ENCODE measurements at regions not wholly inside any gene's neighbourhood (a gene's known extent, or its start where the extent isn't known, plus 50 kb on each side); places are given as distances from the start of the nearest gene placed in this dataset.
"Not testable (repeated sequence)": the region's sequence is repeated elsewhere in the genome, so short reads cannot be mapped to it uniquely, and the experiment has no call there.

DNA sequence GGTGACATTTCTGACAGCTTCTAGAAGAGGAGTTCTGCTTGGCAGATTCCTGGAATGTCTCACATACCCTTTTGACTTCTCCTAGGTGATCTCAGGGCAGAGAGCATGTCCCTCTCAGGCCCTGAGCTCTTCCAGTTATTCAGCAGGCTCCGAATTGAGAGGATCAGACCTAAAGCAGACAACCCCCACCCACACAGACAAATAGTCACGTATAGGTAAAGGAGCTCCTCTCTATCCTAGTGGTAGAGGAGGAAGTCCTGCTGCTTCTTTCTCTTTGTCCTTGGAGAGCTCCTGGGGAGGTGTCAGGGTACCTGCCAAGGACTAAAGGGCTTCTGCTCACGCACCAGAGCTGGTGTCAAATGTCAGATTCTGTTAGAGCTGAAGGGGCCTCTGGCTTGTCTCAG, 128.1 kb downstream of the IER5 start:
- H3K36me3 Mint-ChIP-seq (ENCODE audit: low read depth), result no peaks in the 10 kb centered on the region
- no peaks in the 10 kb centered on the region for H3K9me3 Mint-ChIP-seq
- no peak overlapping the region for H3K4me3 Mint-ChIP-seq
- peaks cover 12% of the 10 kb centered on the region for H3K27me3 Mint-ChIP-seq
- no peak for DNase-seq
- POLR2A ChIA-PET, result no interaction called here
- H3K27ac Mint-ChIP-seq, result no peak overlapping the region
- CTCF ChIA-PET, result interaction anchor here (0.5 kb wide), 1 partner anchor 104 kb away, joined by 3 read pairs; no protein-coding TSS in a partner anchor
- no peaks in the 10 kb centered on the region for H3K4me1 Mint-ChIP-seq

DNA sequence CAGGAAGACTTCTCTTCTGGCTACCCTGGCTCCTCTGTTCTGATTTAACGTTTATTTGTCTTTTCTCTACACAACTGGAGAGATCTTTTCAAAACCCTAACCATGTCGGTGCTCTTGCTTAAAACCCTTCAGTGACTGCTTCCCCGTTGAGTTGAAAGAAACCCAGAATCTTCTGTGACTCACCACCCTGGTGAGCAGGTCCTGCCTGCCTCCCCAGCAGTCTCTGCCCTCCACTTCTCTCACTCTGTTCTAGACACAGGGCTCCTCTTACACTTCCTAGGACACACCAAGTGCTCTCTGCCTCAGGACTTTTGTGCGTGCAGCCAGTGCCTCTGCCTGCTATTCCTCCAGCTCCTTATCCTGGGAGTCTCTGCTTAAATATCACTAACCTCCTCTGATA, 131.4 kb downstream of the IER5 start:
- DNase-seq, result no peak
- H3K36me3 Mint-ChIP-seq (ENCODE audit: low read depth), result no peaks in the 10 kb centered on the region
- ChIA-PET POLR2A (no interaction called here), CTCF (no interaction called here)
- peaks cover 5% of the 10 kb centered on the region for H3K9me3 Mint-ChIP-seq
- H3K27me3 Mint-ChIP-seq, result no peaks in the 10 kb centered on the region
- H3K4me1 Mint-ChIP-seq, result no peaks in the 10 kb centered on the region
- H3K4me3 Mint-ChIP-seq, result no peak overlapping the region
- no peak overlapping the region for H3K27ac Mint-ChIP-seq

DNA sequence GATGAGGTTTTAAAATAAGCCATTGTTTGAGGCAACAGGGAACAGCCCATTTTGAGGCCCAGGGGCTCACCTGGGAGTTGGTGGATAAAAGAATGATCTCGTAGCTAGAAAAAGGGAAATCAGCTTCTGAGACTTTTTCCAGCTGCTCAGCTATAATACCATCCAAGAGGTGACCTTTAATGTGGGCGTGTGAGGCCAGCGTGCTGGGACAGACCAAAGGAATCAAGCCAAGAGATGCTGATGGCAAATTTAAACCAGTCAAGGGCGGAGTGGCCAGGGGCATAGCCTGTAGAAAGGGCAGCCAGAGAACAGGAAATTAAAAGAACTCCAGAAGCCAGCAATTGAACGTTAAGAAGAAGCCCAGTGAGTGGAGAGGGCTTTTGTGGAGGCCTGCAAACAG, 132.6 kb downstream of the IER5 start:
- Mint-ChIP-seq H3K9me3 (peaks cover 5% of the 10 kb centered on the region), H3K36me3 (ENCODE audit: low read depth) (no peaks in the 10 kb centered on the region), H3K4me3 (no peak overlapping the region), H3K27me3 (no peaks in the 10 kb centered on the region), H3K4me1 (no peaks in the 10 kb centered on the region), H3K27ac (no peak overlapping the region)
- POLR2A ChIA-PET, result no interaction called here
- DNase-seq, result no peak
- CTCF ChIA-PET, result no interaction called here

DNA sequence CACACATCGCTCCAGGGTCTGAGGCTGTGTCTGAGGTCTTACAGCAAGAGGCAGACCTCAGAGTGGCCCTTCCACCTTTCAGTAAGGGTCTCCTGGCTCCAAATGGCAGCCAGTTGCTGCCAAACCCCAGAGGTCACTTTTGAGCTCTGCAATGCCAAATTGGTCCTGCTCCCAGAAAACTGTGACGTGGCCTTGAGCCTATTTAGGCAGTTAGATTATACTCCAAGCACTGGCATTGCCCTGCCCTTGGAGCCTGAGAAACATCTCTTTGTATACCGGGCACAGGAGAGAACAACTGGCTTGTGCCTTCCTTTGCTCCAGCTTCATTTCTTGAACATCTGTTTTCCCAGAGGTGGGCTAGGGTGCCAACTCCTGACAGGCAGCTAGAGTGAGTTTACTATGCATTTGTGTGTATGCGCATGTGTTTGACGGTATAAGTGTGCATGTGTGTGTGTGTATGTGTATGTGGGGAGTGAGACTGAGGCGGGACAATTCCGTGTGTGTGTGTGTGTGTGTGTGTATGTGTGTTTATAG, 134.5 kb downstream of the IER5 start:
- CTCF ChIA-PET, result no interaction called here
- H3K27ac Mint-ChIP-seq, result no peak overlapping the region

DNA sequence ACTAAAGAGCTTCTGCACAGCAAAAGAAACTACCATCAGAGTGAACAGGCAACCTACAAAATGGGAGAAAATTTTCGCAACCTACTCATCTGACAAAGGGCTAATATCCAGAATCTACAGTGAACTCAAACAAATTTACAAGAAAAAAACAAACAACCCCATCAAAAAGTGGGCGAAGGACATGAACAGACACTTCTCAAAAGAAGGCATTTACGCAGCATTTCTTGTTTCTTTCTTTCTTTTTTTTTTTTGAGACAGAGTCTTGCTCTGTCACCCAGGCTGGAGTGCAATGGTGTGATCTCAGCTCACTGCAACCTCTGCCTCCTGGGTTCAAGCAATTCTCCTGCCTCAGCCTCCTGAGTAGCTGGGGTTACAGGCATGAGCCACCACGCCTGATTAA, 138.2 kb downstream of the IER5 start:
- POLR2A ChIA-PET; H3K4me1 Mint-ChIP-seq; H3K36me3 Mint-ChIP-seq (ENCODE audit: low read depth); CTCF ChIA-PET; H3K27me3 Mint-ChIP-seq; H3K27ac Mint-ChIP-seq; H3K4me3 Mint-ChIP-seq; DNase-seq: not testable (repeated sequence)
- H3K9me3 Mint-ChIP-seq, result peaks cover 11% of the 10 kb centered on the region

More for the DNA sequence above, 134.5 kb downstream of the IER5 start:
- H3K4me1 Mint-ChIP-seq, result no peaks in the 10 kb centered on the region
- H3K36me3 Mint-ChIP-seq (ENCODE audit: low read depth), result no peaks in the 10 kb centered on the region
- H3K4me3 Mint-ChIP-seq, result no peak overlapping the region
- peaks cover 11% of the 10 kb centered on the region for H3K9me3 Mint-ChIP-seq
- no peaks in the 10 kb centered on the region for H3K27me3 Mint-ChIP-seq
- no peak for DNase-seq
- POLR2A ChIA-PET, result interaction anchor here (0.7 kb wide), 1 partner anchor 43 kb away, joined by 3 read pairs; no protein-coding TSS in a partner anchor

DNA sequence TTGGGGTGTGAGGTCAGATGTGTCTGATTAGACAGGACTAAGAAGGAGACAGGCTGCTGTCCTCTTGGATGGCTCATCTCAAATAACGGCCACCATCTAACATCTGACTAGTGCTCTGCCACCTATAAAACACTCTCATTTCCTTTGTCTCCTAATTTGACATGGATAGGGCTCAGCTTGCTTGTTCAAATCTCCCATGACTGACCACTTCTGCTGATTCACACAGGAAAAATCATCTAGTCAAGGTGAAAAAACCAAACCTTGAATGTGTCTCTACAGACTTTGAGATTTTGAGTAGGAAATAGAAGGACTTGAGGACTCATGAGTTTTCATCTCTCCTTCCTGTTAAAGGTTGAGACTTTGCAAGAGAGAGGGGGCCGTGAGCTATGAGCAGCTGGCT, 150.6 kb downstream of the IER5 start:
- no peak for DNase-seq
- Mint-ChIP-seq H3K4me1 (no peaks in the 10 kb centered on the region), H3K9me3 (no peaks in the 10 kb centered on the region), H3K27me3 (peaks cover 2% of the 10 kb centered on the region), H3K36me3 (ENCODE audit: low read depth) (no peaks in the 10 kb centered on the region), H3K27ac (no peak overlapping the region), H3K4me3 (no peak overlapping the region)
- ChIA-PET CTCF (interaction anchor here (1.3 kb wide), 1 partner anchor 25 kb away, joined by 3 read pairs; no protein-coding TSS in a partner anchor), POLR2A (no interaction called here)

DNA sequence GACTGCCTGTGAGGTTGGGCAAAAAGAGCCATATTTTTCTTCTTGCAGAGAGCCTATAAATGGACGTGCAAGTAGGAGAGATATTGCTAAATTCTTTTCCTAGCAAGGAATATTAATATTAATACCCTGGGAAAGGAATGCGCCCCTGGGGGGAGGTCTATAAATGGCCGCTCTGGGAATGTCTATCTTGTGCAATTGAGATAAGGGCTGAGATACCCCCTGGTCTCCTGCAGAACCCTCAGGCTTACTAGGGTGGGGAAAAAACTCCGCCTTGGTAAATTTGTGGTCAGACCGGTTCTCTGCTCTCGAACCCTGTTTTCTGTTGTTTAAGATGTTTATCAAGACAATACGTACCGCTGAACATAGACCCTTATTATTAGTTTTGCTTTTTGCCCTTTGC, 157.8 kb downstream of the IER5 start:
- H3K27me3 Mint-ChIP-seq; CTCF ChIA-PET; H3K4me1 Mint-ChIP-seq; DNase-seq; H3K36me3 Mint-ChIP-seq (ENCODE audit: low read depth); H3K27ac Mint-ChIP-seq; POLR2A ChIA-PET; H3K4me3 Mint-ChIP-seq: not testable (repeated sequence)
- H3K9me3 Mint-ChIP-seq, result peaks cover 14% of the 10 kb centered on the region

DNA sequence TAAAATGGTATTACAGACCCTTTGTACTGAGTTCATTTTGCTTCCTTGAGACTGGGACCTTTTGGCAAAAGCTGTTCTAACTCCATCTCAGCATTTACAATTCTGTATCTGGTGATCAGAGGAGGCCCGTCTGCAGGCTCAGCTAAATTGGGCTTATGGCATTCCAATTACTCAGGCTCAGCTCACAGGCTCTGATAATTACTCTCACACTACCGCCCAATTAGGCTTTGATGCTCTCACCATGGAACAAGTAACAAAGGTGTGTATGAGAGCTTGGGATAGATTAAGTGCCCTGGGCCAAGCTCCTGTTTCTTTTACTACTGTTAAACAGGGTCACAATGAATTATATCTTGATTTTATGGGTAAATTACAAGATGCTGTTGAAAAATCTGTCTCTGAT, 159.9 kb downstream of the IER5 start:
- H3K4me3 Mint-ChIP-seq; H3K27ac Mint-ChIP-seq; POLR2A ChIA-PET; H3K36me3 Mint-ChIP-seq (ENCODE audit: low read depth); DNase-seq; CTCF ChIA-PET; H3K4me1 Mint-ChIP-seq; H3K27me3 Mint-ChIP-seq: not testable (repeated sequence)
- H3K9me3 Mint-ChIP-seq, result peaks cover 14% of the 10 kb centered on the region

DNA sequence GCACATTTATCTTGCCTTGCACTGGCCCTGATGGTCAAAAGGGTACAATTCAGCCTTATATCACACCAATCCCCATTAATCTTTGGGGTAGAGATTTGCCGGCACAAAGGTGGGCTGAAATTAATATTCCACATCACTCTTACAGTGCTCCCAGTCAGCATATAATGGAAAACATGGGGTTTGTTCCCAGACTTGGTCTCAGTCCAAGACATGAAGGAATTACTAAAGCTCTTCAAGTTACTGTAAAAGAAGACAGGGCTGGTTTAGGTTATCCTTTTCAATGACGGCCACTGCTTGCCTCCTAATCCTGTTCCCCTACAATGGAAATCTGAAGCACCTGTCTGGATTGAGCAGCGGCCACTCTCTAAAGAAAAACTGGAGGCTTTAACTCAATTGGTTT, 160.7 kb downstream of the IER5 start:
- Mint-ChIP-seq H3K4me3 (no peak overlapping the region), H3K36me3 (ENCODE audit: low read depth) (no peaks in the 10 kb centered on the region), H3K27me3 (peaks cover 2% of the 10 kb centered on the region), H3K9me3 (peaks cover 17% of the 10 kb centered on the region), H3K4me1 (no peaks in the 10 kb centered on the region), H3K27ac (no peak overlapping the region)
- ChIA-PET POLR2A (no interaction called here), CTCF (no interaction called here)
- DNase-seq, result no peak

DNA sequence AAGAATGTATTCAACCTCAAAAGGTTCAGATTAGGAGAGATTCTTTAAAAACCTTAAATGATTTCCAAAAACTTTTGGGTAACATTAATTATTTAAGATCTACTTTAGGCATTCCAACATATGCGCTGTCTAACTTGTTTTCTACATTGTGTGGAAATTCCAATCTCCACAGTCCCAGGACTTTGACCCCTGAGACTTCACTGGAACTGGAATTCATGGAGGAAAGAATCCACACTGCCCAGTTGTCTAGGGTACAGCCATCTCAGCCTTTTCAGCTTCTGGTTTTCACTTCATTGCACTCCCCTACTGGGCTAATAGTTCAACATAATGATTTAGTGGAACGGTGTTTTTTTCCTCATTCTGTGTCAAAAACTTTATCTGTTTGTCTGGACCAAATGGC, 161.5 kb downstream of the IER5 start:
- CTCF ChIA-PET, result no interaction called here
- Mint-ChIP-seq H3K9me3 (peaks cover 22% of the 10 kb centered on the region), H3K27ac (no peak overlapping the region), H3K36me3 (ENCODE audit: low read depth) (no peaks in the 10 kb centered on the region), H3K4me1 (no peaks in the 10 kb centered on the region), H3K4me3 (no peak overlapping the region), H3K27me3 (peaks cover 2% of the 10 kb centered on the region)
- POLR2A ChIA-PET, result no interaction called here
- no peak for DNase-seq

DNA sequence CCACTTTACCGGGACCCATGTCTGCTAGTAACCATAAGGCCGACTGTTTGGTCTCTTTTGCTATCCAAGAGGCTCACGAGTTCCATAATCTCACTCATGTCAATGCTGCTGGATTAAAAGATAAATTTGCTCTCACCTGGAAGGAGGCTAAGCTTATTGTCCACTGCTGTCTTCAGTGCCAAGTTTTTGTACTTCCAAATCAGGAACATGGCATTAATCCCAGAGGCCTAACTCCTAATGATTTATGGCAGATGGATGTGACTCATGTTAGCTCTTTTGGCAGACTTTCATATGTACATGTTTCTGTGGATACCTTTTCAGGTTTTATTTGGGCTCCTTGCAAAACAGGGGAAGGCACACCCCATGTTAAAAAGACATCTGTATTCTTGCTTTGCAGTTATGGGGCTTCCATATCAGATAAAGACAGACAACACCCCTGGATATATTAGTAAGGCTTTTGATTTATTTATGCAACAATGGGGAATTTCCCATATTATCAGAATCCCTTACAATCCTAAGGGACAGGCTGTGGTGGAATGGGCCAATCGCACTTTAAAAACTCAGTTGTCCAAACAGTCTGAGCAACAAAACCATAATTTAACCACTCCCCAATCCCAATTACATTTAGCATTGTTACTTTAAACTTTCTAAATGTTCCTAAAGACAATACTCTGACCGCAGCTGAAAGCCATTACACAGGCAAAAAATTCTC, 162.7 kb downstream of the IER5 start:
- peaks cover 28% of the 10 kb centered on the region for H3K9me3 Mint-ChIP-seq
- H3K4me1 Mint-ChIP-seq, result no peaks in the 10 kb centered on the region
- H3K4me3 Mint-ChIP-seq, result no peak overlapping the region
- CTCF ChIA-PET, result no interaction called here
- H3K27me3 Mint-ChIP-seq, result peaks cover 2% of the 10 kb centered on the region
- DNase-seq, result no peak
- POLR2A ChIA-PET, result no interaction called here
- no peak overlapping the region for H3K27ac Mint-ChIP-seq
- no peaks in the 10 kb centered on the region for H3K36me3 Mint-ChIP-seq (ENCODE audit: low read depth)

DNA sequence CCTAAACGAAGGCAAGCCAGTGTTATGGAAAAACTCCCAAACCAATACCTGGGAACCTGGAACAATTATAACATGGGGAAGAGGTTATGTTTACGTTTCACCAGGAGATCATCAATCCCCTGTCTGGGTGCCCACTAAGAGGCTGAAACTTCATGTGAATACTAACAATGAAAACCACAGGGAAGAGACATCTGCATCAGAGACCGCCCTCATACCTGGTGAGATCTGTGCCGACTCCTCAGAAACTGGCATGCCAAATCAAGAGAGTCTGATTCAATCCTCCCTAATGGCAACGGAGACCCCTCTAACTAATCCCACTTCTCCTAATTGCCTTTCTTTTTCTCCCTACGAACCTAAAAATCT, 163.2 kb downstream of the IER5 start:
- H3K27me3 Mint-ChIP-seq, result peaks cover 3% of the 10 kb centered on the region
- H3K4me1 Mint-ChIP-seq, result no peaks in the 10 kb centered on the region
- ChIA-PET CTCF (no interaction called here), POLR2A (no interaction called here)
- no peak overlapping the region for H3K27ac Mint-ChIP-seq
- no peaks in the 10 kb centered on the region for H3K36me3 Mint-ChIP-seq (ENCODE audit: low read depth)
- H3K4me3 Mint-ChIP-seq, result no peak overlapping the region
- peaks cover 24% of the 10 kb centered on the region for H3K9me3 Mint-ChIP-seq
- DNase-seq, result no peak

DNA sequence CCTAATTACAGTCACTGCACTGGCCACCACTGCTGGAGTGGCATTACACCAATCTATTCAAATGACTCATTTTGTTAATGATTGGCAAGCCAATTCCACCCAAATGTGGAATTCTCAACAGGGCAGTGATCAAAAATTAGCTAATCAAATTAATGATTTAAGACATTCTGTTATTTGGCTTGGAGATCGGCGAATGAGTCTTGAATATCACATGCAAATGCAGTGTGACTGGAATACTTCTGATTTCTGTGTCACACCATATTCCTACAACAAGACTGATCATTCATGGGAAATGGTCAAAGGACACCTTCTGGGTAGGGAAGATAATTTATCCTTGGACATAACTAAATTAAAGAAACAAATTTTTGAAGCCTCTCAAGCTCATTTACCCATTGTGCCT, 165.1 kb downstream of the IER5 start:
- H3K27me3 Mint-ChIP-seq; CTCF ChIA-PET; H3K4me1 Mint-ChIP-seq; POLR2A ChIA-PET; H3K27ac Mint-ChIP-seq; H3K4me3 Mint-ChIP-seq; H3K36me3 Mint-ChIP-seq (ENCODE audit: low read depth); DNase-seq: not testable (repeated sequence)
- H3K9me3 Mint-ChIP-seq, result peaks cover 14% of the 10 kb centered on the region

DNA sequence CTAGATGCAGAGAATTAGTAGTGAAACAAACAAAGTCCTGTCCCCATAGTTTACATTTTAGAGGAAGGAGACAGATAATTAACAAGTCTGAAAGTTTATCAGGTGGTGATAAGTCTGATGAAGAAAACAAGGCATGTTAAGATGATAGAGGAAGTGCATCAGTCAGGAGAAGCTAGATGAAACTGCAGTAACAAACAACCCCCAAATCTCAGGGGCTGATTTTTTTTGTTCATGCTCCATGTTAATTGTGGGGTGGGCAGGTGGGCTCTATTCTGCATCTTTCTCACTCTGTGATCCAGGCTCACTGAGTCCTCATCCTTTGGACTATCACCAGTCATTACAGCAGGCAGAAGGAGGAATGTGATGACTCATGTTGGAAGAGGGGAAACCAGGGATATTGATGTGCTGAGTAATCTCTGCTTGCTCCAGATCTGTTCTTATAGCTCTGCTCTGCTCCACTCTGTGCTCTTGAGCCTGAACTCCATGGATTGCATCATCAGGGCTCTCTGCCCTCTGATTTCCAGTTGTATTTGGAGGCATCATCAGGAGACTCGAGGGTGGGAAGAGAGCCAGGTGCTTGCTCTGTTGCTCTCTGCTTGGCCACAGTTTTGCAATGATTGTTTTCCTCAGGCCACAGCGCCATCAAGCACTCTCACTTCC, 166.9 kb downstream of the IER5 start:
- H3K27ac Mint-ChIP-seq, result no peak overlapping the region
- H3K4me3 Mint-ChIP-seq, result no peak overlapping the region
- no peaks in the 10 kb centered on the region for H3K36me3 Mint-ChIP-seq (ENCODE audit: low read depth)
- H3K9me3 Mint-ChIP-seq, result peaks cover 14% of the 10 kb centered on the region
- peaks cover 8% of the 10 kb centered on the region for H3K27me3 Mint-ChIP-seq
- POLR2A ChIA-PET, result no interaction called here
- no peak for DNase-seq
- CTCF ChIA-PET, result no interaction called here
- no peaks in the 10 kb centered on the region for H3K4me1 Mint-ChIP-seq
